LNCaP clone FGC (cell line): ENCODE measurements at regions not wholly inside any gene's neighbourhood (a gene's known extent, or its start where the extent isn't known, plus 50 kb on each side); places are given as distances from the start of the nearest gene placed in this dataset.

Experiments used
- DNase-seq: peaks from one replicate; pipeline ENCODE4 v3.0.0-alpha.2; 2011; ENCODE audit warnings: low read depth
- H3K4me3 ChIP-seq: 2 replicates; pipeline ENCODE4 v1.5.1; 2011; ENCODE audit warnings: mild to moderate bottlenecking, low read depth, low read length, control low read depth
- CTCF ChIP-seq: IDR thresholded peaks from 2 replicates; pipeline ENCODE4 v1.5.1; 2012; ENCODE audit warnings: mild to moderate bottlenecking; ENCODE audit not compliant: control insufficient read depth, insufficient read depth; ENCODE audit errors: extremely low read depth

GRCh38 chr6:40325041-40325440 lies 262.1 kb downstream of the LRFN2 start:
- DNase-seq: no peak
- TF ChIP-seq CTCF: no peak
- no peak overlapping the region for H3K4me3 ChIP-seq

- no peak overlapping the region for H3K4me3 ChIP-seq
- DNase-seq: no peak
- no peak for TF ChIP-seq CTCF
Observed at GRCh38 chr6:40323881-40324634, 263.1 kb downstream of the LRFN2 start.

GRCh38 chr6:40322336-40322735 lies 264.8 kb downstream of the LRFN2 start:
- no peak for TF ChIP-seq CTCF
- no peak for DNase-seq
- H3K4me3 ChIP-seq: no peak overlapping the region

DNA sequence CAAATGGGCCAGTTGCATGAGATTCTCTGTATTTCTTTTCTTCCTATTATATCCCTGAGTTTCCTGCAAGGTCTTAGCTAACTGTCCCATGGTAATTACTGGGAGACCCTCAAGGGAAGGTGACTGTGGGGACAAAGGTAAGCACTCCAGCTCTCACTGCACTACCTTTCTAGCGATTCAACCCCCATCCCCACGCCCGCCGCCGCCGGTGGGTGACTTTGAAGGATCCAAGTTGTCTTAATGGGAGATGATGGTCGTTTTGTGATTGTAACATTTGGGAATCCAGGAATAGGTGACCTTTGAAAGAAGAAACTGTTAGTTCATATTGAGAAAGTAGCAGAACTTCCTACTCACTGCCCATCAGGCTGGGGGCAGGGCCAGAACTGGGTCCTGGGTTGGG lies 265.5 kb downstream of the LRFN2 start:
- no peak for DNase-seq
- H3K4me3 ChIP-seq: no peak overlapping the region
- no peak for TF ChIP-seq CTCF

- TF ChIP-seq CTCF: no peak
- no peak for DNase-seq
- H3K4me3 ChIP-seq: no peak overlapping the region
Observed at GRCh38 chr6:40320947-40321346, 266.2 kb downstream of the LRFN2 start.

DNA sequence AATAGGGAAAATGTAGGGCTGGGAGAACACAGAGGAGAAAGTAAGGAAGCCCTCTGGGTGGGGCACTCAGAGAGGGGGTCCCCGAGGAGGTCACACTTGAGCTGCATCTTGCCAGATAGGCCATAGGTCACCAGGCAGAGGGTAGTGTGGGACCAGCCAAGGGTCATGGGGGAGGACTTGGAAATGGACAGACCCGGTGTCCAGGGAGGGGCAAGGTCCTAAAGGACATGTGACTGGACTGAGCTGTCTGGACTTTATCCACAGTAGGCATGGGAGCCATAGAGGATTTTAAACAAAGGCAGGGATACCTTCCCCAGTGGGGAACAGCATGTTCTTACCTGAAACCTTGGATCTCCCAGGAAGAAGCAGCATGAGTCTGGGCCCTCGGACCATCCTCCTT lies 266.7 kb downstream of the LRFN2 start:
- H3K4me3 ChIP-seq: no peak overlapping the region
- no peak for TF ChIP-seq CTCF
- DNase-seq: no peak

GRCh38 chr6:40319124-40319523 lies 268.0 kb downstream of the LRFN2 start:
- no peak for DNase-seq
- H3K4me3 ChIP-seq: no peak overlapping the region
- no peak for TF ChIP-seq CTCF
